GM12872 (cell line): ENCODE measurements at regions not wholly inside any gene's neighbourhood (a gene's known extent, or its start where the extent isn't known, plus 50 kb on each side); places are given as distances from the start of the nearest gene placed in this dataset.

Experiments
- TF ChIP-seq, protein P1 (sequence below): IDR thresholded peaks from 3 replicates; pipeline ENCODE4 v1.5.1; 2011; ENCODE audit warnings: low read depth, mild to moderate bottlenecking, low read length, moderate library complexity; ENCODE audit not compliant: insufficient read depth

DNA sequence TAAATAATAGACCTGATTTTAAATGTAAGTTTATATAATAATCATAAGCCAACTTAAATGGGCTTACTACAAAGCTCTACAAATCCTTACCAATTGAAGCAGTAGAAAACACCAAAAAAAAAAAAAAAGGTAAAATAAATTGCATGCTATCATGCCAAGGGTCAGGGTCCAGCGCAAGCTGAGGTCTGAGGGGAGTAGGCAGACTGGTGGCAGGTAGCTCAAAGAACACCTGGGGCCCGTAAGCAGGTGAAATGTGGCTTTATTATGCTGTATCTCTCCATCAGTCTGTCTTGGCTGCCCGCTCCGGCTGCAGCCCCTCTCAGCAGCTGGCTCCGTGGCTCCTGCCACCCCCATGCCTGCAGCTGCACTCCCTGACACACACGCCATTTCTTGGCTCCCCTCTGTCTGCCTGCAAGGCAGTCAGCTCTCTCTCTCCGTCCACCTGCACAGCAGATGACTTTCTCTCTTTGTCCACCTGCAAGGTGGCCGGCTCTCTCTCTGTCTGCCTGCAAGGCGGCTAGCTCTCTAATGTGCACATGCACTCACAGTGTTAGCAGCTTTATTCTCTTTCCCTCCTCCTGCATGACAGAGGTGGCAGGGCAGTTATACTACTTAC lies 209.4 kb upstream of the UGT8 start:
- TF ChIP-seq, protein P1, sequence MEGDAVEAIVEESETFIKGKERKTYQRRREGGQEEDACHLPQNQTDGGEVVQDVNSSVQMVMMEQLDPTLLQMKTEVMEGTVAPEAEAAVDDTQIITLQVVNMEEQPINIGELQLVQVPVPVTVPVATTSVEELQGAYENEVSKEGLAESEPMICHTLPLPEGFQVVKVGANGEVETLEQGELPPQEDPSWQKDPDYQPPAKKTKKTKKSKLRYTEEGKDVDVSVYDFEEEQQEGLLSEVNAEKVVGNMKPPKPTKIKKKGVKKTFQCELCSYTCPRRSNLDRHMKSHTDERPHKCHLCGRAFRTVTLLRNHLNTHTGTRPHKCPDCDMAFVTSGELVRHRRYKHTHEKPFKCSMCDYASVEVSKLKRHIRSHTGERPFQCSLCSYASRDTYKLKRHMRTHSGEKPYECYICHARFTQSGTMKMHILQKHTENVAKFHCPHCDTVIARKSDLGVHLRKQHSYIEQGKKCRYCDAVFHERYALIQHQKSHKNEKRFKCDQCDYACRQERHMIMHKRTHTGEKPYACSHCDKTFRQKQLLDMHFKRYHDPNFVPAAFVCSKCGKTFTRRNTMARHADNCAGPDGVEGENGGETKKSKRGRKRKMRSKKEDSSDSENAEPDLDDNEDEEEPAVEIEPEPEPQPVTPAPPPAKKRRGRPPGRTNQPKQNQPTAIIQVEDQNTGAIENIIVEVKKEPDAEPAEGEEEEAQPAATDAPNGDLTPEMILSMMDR: no peak

DNA sequence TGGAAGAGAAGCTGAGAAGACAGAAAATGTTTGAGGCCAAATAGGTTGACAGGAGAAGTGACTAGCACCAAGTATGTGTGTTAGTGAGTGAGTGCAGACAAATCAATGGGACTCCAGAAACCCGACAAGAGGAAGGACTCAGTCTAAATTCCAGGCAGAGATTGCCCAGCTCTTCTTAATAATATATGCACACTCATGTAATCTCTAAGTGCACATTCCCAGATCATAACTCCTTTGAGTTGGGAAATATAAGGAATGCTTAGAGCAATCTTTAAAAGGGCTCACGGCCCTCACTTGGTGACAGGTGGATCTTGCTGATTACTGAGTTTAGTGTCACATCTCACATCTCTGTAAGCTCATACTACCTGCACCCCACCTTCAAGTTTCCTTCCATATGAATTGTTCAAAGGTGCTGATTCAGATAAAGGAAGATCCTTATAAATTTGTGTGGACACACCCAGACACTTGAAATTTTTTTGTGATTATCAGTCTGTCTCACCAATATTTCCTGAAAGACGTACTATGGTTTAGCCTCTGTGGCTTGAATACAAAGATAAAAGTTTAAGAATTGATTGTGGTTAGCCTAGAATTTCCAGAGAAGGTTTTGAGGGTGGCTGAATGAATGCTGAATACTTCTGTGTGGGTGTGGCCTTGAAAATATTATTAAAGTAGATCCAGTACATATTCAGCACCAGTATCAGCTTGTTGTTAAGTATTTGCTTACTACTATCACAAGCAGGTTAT lies 205.1 kb upstream of the UGT8 start:
- TF ChIP-seq, protein P1: no peak

DNA sequence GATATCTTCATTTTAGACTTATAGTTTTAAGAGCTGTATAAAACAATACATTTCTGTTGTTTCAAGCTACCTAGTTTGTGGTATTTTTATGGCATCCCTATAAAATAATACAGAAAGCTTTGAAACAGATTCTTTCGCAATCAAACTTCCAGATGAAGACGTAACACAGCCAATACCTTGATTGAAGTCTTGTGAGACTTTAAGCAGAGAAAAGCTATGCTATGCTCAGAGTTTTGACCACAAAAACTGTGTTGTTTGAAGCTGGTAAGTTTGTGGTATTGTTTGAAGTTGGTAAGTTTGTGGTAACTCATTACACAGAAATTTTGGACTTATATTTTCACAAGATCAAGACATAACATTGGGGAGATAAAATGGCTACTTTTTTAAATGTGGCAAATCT lies 201.8 kb upstream of the UGT8 start:
- TF ChIP-seq, protein P1: no peak

DNA sequence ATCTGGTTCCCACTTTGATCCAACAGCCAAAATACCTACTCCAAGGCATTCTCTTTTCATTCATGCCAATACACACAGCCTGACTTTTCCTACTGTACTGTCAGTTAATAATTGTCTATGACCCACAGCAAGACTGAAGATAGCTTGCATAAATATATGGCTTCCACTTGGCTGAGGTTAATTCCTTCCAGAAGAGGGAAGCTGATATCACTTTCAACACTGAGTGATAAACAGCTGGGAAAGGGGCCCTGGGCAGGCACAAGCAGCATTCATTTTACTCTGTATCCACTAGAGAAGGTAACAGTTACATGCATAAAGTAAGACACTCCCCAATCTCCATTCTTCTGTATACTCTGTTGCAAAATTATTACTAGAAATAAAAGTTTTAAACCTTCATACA lies 200.2 kb upstream of the UGT8 start:
- TF ChIP-seq, protein P1: no peak

DNA sequence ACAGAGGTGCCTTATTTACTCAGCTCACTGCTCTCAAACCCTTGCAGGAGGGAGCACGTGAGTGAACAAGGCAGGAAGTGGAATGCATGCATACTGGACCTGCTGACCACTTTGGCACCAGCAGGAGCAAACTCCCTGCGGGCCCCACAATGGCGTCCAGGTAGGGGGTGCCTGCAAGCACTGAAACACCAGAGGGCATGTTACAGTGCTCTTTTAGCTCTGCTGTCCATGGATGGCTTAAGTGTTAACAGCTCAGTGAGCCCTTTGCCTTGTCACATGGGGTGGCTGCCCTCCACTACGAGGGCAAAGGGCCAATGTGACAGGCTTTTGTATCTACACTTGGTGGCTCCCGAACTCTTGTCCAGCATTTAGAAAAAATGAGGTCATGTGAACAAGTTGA lies 199.5 kb upstream of the UGT8 start:
- TF ChIP-seq, protein P1: no peak

DNA sequence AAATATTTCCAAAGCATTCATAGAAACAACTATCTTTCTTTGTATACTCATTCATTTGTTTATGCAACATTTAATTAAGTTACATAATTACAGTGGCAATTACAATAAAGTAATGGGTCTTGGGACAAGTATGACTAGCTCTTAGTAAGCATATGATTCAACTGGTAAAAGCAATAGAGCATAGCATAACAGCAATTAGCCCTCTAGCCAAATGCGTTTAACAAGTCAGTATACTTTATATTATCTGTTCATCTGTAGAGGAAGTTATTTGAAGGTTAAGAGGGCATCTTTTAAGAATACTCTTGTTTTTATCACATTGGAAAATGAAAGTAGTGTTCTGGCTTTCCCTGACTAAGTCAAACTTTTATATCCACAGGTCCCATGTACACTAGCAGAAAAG lies 198.1 kb upstream of the UGT8 start:
- TF ChIP-seq, protein P1: no peak

DNA sequence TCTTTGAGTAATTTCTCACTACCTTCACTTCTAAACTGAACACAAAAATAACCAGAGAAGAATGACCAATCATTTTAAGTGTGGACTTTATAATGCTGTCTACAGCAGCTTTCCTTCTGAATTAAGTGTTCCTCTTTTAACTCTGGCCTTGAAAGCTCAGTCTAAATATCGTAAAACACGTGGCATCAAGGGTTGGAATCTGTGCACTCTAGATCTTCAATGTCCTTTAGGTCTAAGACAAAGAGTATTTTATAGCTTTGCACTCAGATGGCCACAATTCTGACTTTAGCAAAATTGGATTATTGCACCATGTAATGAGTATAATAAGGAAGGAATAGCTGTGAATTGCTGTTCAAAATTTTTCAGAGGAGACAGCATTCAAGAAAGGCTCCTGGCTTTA lies 197.1 kb upstream of the UGT8 start:
- TF ChIP-seq, protein P1: no peak
